HG02588 (cell line): ENCODE measurements at regions not wholly inside any gene's neighbourhood (a gene's known extent, or its start where the extent isn't known, plus 50 kb on each side); places are given as distances from the start of the nearest gene placed in this dataset.

Experiments
- ATAC-seq: cut with Tn5 transposase; IDR thresholded peaks from one replicate; pipeline ENCODE4 v1.9.1; 2021; ENCODE audit warnings: mild to moderate bottlenecking, moderate library complexity; ENCODE audit not compliant: unreplicated experiment

- no peak for ATAC-seq
These were observed 187.3 kb upstream of the JAG1 start for GRCh38 chr20:10861090-10861489.

GRCh38 chr20:10861619-10862018 lies 187.8 kb upstream of the JAG1 start:
- no peak for ATAC-seq

GRCh38 chr20:10863337-10864060 lies 189.7 kb upstream of the JAG1 start:
- no peak for ATAC-seq

- ATAC-seq, result no peak
These were observed 190.4 kb upstream of the JAG1 start for GRCh38 chr20:10864076-10864672.

GRCh38 chr20:10868299-10868698 lies 194.5 kb upstream of the JAG1 start:
- no peak for ATAC-seq

- no peak for ATAC-seq
These were observed 199.2 kb upstream of the JAG1 start for GRCh38 chr20:10873026-10873425.

- ATAC-seq, result no peak
These were observed 201.9 kb upstream of the JAG1 start for GRCh38 chr20:10875653-10876052.

- ATAC-seq, result no peak
These were observed 202.8 kb upstream of the JAG1 start for GRCh38 chr20:10876558-10876957.

GRCh38 chr20:10877342-10877741 lies 203.5 kb upstream of the JAG1 start:
- ATAC-seq, result no peak

GRCh38 chr20:10883166-10883565 lies 209.4 kb upstream of the JAG1 start:
- ATAC-seq, result no peak

- ATAC-seq, result no peak
These were observed 219.5 kb upstream of the JAG1 start for GRCh38 chr20:10893321-10893720.

- no peak for ATAC-seq
These were observed 223.5 kb upstream of the JAG1 start for GRCh38 chr20:10897336-10897735.

- ATAC-seq, result no peak
These were observed 224.8 kb upstream of the JAG1 start for GRCh38 chr20:10898552-10898951.

GRCh38 chr20:10902174-10902573 lies 228.4 kb upstream of the JAG1 start:
- no peak for ATAC-seq

- ATAC-seq, result no peak
These were observed 228.9 kb upstream of the JAG1 start for GRCh38 chr20:10902576-10903282.

- ATAC-seq, result no peak
These were observed 233.0 kb upstream of the JAG1 start for GRCh38 chr20:10906834-10907233.

- ATAC-seq, result no peak
These were observed 236.0 kb upstream of the JAG1 start for GRCh38 chr20:10909803-10910202.

GRCh38 chr20:10910535-10911178 lies 236.9 kb upstream of the JAG1 start:
- ATAC-seq, result no peak

GRCh38 chr20:10911298-10911697 lies 237.5 kb upstream of the JAG1 start:
- ATAC-seq, result no peak

- ATAC-seq, result no peak
These were observed 242.0 kb upstream of the JAG1 start for GRCh38 chr20:10915815-10916214.

GRCh38 chr20:10916312-10916711 lies 242.5 kb upstream of the JAG1 start:
- no peak for ATAC-seq

GRCh38 chr20:10917826-10918225 lies 244.0 kb upstream of the JAG1 start:
- ATAC-seq, result no peak
